Esophagus muscularis mucosa (tissue), 3 donors: ENCODE measurements at regions not wholly inside any gene's neighbourhood (a gene's known extent, or its start where the extent isn't known, plus 50 kb on each side); places are given as distances from the start of the nearest gene placed in this dataset.

Experiments used
- CTCF ChIP-seq, 3 experiments: fragments of 200-600 bp in 2 of 3; fragments of 450-650 bp in 1 of 3; sonication (generic) in 2 of 3; IDR thresholded peaks; one replicate each; pipeline ENCODE4 v1.5.1; 2017 to 2019; ENCODE audit warnings: antibody characterized with exemption in 3 of 3, mild to moderate bottlenecking in 2 of 3, moderate library complexity in 1 of 3
- POLR2AphosphoS5 ChIP-seq, 2 donors: sonication (generic); formaldehyde crosslinking; IDR thresholded peaks; one replicate each; pipeline ENCODE4 v1.6.1; 2017; ENCODE audit warnings: antibody characterized with exemption in 2 of 2

GRCh38 chr10:36324831-36325230, 682.7 kb upstream of the FZD8 start:
- TF ChIP-seq CTCF (IDR thresholded peaks at IDR 0.05) (no peak), POLR2AphosphoS5 (IDR thresholded peaks at IDR 0.05) (no peak)
